HG02759 (cell line): ENCODE measurements at regions not wholly inside any gene's neighbourhood (a gene's known extent, or its start where the extent isn't known, plus 50 kb on each side); places are given as distances from the start of the nearest gene placed in this dataset.

Experiments
- ATAC-seq: cut with Tn5 transposase; IDR thresholded peaks from one replicate; pipeline ENCODE4 v1.9.1; 2021; ENCODE audit warnings: mild to moderate bottlenecking, moderate library complexity; ENCODE audit not compliant: unreplicated experiment

DNA sequence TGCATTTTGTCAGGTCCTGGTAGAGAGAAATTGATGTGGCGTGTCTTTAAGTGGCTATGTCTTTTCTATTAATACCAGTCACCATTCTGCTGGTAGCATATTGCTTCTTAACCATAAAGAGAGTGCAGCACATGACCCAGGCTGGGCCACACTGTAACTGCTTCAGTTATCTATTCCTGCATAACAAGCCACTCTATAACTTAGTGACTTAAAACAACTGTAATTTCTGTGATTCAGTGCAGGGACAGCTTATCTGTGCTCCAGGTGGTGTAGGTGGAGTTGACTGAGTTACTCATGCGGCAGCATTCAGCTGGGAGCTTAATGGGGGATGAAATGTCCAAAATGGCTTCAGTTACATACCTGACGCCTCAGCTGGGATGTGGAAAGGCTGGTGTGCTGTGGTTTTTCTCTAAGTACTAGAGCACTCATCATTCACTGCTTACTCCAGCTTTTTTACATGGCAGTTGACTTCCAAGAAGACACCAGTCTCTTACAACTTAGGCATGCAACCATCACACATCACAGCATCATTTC is 742.4 kb downstream of the SATB2 start:
- ATAC-seq, result no peak

DNA sequence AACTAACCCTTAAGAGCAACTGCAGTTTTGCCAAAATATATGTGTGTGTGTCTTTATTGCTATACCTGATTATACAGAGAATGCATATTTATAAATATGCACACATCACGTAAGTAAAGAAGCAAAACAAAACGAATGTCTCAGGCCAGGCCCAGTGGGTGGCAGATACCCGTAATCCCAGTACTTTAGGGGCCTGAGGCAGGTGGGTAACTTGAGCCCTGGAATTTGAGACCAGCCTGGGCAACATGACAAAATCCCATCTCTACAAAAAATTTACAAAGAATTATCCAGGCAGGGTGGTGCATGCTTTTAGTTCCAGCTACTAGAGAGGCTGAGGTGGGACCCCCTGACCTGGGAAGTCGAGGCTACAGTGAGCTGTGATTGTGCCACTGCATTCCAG is 745.3 kb downstream of the SATB2 start:
- no peak for ATAC-seq

DNA sequence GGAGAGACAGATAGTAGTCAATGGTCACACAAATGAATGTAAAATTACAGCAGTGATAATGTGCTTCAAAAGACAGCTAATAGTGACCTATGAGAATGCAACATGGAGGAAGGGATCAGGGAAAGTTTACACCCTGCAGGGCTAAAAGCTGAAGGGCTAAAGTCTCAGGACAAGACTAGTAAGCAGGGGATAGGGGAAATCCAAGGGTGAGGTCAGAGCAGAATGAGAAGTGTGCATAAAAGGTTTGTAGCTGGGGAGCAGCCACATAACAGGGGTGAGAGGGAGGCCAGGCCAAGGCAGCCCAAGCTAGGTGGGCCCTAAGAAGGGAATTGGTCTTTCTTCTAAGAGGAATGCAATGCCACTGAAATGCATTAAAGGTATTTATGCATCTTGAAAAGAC is 746.3 kb downstream of the SATB2 start:
- peak; percentile 54 for ATAC-seq

DNA sequence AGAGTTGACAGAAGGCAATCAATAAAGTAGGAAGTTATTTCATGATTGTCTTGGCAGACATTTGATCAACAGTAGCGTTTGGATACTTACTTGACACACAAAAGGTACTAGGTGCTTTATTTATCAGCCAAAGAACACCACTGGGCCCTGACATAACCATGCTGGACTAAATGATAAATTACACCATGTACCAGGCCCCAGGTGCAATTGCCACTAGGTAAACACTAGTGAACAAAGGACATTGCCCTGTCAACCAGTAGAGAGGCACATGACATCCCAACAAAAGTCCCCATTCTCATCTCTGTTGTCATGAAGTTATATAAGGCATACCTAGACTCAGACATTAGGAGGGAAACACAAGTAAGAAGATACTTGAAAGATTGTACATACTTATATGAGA is 747.2 kb downstream of the SATB2 start:
- ATAC-seq, result no peak

DNA sequence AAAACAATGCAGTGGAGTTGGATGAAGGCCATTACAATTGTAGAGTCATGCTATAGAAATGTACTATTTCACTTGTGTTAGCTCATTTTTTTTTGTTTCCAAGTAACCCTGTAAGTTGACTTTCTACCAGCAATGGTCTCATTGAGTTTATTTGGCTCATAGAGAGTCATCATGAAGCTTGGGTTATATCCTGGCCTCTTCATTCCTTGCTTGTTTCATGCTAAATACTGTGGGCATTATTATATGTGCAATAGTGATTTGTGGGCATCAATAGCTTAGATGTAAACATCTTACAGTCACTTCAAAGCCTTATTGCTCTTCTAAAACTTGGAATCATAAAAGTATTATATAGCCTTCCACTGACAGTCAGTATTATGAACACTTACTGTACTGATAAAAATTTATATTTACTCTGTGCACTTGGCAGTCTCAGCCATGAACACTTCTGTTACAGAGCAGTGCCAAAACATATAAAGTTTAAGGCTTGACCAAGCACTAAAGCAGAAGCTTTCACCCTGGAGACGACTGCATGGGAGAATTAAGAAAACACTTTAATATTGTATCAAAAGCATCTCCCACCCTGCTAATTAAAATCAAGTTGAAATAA is 751.2 kb downstream of the SATB2 start:
- no peak for ATAC-seq

DNA sequence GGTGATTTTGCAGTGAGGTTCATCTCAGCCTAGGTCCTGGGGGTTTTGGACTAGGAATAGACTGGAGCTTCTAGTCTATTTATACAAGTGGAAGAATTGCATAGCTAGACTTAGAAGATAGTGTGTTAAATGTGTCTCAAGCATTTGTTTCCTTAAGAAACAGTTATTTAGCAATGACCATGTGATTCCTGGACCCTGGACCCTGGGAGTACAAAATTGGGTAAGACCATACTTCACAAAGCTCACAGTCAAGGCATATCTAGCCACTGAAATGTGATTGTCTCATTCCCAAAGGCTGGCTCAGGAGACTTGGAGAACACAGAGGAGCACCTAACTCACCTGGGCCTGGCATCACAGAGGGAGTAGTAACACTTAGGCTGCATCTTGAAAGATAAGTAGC is 754.5 kb downstream of the SATB2 start:
- no peak for ATAC-seq

DNA sequence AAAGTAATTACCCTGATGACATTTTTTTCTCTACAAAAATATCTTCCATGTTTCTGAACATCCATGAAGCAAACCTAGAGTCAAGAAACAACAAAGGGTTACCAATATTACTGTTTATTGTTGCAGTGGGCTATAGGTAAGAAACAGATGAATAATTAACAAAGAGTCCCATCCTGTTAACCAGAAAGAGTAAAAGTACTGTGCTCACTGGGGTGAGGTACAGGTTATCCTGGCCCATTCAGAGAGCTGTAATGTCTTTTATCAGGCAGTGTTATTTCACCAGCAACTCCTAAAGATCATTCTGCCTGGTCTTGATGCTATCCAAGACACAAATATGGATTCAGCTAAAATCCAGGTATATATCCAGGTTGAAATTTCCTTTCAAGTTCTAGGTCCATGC is 754.9 kb downstream of the SATB2 start:
- ATAC-seq, result peak; percentile 63

DNA sequence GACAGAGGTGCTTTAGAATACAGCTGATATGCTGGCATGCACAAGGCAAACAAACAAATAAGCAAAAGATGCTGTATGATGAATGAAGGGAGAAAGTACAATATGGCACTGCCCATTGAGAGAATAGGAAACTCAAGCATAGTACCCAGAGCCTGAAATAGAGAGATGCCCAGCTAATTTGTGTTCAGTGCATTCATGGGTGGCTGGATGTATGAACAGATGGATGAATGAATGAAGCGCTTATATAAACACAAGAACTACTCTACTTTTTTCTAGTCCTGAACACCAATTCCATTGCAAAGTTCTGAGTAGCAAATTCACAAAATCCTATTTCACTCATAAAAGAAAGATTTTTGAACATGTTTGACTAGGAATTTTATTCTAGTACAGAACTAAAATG is 756.3 kb downstream of the SATB2 start:
- ATAC-seq, result no peak

DNA sequence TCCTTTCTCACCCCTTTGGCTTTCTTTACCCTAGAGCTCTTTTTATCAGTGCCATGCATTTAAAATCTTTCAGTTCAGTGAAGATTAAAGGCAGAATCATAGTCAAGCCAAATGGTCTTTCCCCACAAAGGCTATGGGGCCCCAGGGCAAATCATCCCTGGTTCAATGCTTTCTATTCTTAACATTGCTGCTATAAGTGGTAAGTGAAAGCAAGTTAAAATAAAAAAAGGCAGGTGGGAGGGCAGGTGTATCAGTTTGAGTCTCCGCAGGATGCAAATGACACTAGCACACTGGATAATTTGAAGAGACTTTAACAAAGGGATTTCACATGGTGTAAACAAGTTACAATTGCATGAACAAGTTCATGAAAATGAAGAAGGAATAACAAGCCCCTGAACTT is 757.4 kb downstream of the SATB2 start:
- ATAC-seq, result no peak

DNA sequence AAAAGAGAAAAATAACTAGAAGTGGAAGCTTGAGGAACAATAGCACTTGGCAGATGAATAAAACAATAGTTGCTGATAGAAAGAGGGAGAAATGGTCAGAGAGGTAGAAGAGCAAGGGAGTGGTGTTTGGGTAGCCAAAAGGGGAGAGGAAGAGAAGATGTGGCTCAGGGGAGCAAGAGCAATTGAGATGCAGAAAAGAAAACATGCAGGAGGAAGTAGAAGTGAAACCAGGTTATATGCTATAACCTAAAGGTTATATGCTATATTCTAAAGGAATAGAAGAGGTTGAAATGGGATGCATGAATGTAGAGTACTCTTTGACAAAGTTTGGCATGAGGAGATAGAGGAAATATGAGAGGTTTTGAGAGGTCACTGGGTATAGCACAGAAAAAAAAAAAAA is 759.5 kb downstream of the SATB2 start:
- ATAC-seq, result no peak

DNA sequence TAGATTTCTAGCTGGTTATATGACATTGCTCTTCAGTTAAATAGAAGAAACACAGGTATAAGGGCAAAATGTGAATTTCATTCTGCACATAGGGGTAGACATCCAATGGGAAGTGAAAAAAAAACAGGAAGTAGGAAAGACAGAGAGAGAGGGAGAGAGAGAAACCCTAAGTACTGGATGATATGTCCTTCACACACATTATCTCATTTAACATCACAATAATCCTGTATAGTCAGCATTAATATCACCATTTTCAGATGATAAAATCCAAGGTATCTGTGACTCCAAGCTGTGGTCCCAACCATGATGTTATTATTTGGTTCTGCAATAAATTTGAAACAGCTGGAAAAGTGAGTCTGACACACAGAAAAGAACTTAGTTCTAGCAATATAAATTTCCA is 759.9 kb downstream of the SATB2 start:
- no peak for ATAC-seq

DNA sequence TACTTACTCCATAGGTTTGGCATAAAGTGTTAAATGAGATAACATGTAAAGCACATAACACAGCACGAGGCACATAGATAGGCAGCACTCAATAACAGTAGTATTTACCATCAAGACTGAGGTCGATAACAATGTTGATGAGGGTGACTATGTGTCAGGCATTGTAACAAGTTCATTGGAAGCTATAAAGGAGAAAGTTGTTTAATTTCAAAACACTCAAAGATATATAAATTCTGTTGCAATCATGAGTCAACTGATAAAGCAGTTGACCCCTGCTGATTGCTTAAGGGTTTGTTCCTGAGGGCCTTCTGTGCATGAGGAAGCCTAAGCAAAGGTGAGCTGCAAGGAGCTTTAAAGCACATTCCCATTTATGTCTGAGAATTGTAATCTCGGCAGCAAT is 760.5 kb downstream of the SATB2 start:
- ATAC-seq, result no peak

DNA sequence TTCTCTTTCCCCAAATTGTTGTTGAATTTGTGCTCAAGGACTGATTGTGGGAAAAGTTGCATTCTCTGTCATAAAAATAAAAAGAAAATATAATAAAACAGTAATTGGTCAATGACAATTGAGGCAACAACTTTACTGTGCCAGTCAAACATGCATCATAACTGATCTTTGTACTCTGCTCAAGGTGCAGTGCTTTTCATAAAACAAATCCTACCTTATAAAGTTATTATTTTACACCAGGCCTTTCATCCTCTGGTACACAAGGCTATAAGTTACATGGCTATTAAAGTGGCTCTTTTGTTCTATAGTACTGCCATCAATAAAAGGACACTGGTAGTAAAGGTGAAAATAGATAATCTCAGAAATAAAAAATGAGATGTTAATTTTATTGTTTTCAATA is 761.9 kb downstream of the SATB2 start:
- no peak for ATAC-seq

DNA sequence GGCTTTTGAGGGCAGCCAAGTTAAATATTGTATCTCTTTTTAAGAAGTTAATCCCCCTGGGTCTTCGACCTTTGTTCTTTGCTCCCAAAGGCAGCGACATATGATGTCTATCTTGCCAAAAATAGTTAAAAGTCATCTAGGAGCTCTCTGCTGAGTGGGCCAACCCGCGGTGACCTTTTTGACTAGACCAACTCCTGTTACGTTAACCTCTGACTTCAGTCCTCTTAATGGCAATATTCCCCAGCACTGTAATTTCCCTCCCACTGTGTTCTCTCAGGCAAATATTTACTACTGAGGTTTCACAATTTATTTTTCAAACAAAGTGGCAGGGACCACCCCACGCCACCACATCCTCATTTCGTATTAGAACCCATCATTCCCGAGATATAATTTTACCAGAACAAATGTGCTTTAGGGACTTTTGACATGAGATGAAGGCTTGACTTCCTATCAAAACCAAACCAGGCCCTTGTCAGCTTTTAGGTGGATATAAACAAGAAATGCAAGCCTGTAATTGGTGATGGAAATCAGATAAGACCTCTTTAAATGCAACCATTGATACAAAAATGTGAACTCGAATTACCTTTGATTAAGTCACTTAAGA is 764.7 kb downstream of the SATB2 start:
- no peak for ATAC-seq

DNA sequence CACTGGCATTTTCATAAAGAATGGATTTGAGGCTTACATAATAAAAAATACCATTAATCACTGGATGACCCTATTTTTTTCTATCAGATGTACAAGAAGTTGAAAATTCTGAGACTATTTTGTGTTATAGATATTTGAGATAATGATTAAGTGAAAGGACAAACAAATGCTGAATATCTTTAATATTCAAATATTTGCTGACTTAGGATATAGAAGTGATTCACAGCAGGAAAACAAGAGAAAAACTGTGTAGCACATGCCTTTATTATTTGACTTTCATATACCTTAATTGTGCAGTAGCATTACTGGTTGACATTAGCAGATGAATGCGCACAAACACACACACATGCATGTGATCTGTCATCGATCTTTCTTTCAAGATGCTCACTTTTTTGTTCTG is 766.5 kb downstream of the SATB2 start:
- no peak for ATAC-seq

DNA sequence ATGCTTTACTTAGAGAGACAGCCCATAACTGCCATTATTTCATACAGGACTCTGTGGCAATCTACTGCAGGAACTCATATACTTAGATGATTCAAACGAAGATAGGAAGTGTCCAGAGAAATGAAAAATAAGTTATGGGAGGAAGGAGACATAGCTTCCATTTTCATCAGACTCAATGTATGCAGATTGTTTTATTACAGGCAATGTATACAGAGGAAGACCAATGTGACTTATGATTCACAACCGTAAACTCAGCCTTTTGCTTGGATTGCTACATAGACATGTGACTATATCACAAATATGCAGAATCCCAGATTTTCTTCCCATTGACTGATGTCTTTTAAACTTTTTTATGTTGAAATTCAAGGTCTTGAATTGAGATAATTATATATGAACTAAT is 793.4 kb downstream of the SATB2 start:
- no peak for ATAC-seq

DNA sequence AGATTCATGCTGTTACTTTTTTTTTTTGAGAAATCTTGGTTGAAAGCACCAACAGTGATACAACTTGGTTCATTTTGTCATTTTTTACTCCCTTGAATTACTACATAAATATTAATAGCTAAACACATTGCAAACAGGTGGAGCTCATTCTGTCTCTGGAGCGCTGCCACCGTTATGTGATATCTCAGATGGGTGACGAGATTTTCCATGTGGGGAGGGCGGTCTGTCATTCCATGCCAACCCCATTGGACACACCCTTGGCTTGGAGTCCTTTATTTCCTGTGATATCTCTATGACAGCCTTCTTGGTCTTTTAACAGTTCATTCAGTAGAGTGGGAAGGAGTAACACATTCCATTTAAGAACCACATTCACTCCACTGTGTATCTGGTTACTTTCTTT is 794.8 kb downstream of the SATB2 start:
- no peak for ATAC-seq

DNA sequence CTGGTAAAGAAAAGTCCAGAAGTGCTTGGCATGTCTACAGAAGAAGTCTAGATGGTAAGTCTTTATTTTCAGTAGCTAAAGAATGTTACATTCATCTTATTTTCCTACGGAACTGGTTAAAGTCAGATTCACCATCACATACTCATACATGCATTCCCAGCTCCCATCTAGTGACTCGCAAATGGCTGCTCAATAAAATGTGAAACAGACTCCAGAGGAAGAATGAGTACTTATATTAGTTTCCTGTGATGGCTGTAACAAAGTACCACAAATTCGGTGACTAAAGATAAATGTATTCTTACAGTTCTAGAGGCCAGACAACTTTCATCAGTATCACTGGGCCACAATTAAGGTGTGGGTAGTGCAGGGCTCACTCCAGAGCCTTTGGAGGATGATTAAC is 797.2 kb downstream of the SATB2 start:
- no peak for ATAC-seq

DNA sequence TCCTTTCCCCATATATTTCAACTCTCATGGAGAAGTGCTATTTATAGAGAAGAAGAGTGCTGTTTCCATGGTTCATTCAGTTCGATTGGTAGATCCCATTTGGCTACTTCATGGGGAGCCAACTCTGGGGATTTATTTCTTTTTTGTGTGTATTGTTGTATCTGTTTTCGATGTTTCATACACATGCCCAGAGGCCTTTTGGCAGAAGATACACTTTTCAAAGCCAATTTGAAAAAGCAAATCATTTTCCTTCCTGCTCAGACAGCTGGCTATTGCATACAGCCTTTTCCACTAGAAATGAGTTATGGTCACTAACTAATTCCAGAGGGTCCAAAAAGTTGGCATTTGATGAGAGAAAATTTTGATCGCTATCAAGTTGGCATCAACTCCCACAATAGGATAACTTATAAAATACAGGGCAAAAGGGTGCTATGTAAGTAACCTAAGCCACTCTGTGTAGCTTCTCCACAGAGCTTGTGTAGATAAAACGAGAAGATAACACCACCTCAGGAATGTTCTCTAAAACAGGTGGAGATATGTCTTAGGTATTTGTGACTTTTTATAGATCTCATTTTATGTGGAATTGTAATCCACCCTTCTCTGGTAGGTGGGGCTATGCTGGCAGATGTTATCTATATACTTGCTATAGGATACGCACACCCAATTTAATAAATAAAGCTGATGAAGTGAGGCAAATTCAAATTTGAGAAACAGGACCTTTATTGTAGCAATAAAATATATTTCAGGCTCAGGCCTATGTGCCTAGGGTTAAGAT is 798.5 kb downstream of the SATB2 start:
- no peak for ATAC-seq

DNA sequence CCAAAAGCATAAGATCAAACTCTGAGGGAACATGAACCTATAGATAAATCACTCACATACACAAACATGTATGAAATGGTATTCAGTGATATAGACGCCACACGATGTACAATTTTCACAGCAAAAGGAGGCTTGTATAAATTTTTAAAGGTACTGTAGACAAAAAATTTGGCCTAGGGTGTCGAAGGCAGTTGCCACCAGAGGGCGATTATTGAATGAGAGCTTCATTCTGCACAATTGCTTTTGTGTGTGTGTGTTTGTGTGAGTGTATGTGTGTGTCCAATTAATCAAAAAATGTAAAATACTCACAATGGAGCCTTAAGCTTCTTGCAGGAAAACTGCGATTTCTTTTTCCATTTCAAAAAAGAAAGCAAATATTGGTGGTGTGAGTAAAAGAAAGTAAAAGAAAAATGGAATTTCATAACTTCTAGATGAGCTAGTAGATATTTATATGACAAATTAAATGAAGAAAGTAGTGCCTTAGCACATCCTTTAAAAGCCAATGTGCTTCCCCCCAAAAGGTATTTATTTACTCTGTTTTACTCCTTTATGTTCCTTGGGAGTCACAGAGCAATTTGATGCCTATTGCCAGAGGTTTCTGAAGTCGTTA is 800.1 kb downstream of the SATB2 start:
- ATAC-seq, result no peak

DNA sequence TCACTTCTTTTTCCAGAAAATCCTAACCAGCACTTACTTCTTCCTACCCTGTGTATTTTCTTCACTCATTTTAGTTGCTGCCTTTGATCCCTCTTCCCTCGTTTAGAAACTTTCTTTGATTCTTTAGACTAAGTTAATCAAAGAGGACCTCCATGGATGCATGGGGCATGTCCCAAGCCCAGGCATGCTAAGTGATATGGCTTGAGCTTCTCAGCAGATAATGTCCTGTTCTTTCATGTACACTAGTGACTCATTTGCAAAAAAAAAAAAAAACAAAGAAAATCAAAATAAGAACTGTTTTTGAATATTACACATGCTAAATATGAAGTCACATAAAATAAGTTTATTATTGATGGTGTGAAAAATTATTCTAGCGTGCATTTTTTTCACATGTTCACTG is 800.9 kb downstream of the SATB2 start:
- no peak for ATAC-seq

DNA sequence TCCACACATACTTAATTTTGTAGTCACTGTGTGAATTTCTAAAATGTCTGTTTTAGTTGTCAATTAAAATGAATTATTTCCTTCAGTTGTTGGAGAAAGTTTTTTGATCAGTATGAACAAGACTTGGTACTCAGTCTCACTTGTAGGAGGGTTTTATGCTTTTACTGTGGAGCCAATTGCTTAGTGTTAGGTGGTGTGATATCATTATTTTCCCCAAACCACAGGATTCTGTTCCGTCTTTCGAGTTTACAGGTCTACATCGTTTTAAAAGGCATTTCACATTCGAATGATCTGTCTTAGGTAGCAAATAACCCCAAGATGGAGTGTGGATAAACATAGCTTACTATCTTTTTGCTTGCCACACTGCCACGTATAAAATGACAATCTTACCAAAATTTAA is 803.1 kb downstream of the SATB2 start:
- no peak for ATAC-seq
